ENCODE measurements at regions not wholly inside any gene's neighbourhood (a gene's known extent, or its start where the extent isn't known, plus 50 kb on each side); places are given as distances from the start of the nearest gene placed in this dataset.

- no peak for DNase-seq
These were observed 60.5 kb upstream of the CPXM2 start for GRCh38 chr10:123952099-123952498.

DNA sequence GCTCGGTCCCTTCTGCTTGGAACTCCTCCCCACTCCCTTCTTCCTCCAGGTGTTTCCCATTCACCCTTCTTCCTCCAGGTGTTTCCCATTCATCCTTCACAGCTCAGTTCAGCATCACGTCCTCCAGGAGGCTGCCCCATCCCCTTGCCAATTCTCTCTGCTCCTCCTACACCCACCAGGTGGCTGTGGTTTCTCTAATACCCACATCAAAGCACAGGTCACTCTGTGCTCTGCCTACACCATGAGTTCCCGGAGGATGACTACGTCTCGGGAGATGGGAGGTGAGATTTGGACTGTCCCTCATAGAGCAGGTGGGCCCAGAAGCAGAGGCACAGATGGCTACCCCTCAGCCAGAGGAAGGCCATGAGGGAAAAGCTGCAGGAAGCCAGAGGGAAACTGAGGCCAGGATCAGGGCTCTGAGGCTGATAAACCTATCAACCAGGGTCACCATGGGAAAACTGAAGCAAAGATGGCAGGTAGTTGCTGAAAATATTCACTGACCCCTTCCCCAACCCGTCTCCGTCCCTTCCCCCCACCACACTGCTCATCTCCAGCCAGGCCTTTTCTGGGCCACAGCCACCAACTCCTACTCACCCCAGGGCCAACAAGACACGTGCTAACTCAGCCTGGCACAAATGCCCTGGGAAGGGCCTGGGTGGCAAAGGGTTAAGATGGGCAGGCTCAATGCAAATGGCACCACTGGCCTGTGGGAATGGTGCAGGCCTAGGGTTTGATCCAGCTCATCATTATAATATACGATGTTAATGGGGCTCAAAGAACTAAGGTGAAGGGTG is 56.6 kb upstream of the CPXM2 start:
- TF ChIP-seq CTCF (IDR thresholded peaks at IDR 0.05) (no peak), EP300 (IDR thresholded peaks at IDR 0.05) (no peak), POLR2A (IDR thresholded peaks at IDR 0.05) (no peak)
- Histone ChIP-seq H3K4me3 (no peak overlapping the region), H3K27ac (no peak overlapping the region), H3K4me1 (ENCODE audit: insufficient read depth) (peaks cover 8% of the 10 kb centered on the region), H3K27me3 (no peaks in the 10 kb centered on the region), H3K9me3 (no peaks in the 10 kb centered on the region), H3K36me3 (no peaks in the 10 kb centered on the region)
- 70 to 74% (median 74%) methylated on average over 9 of the region's 9 CpGs for whole genome bisulfite sequencing, 3 donors
- DNase-seq = no peak
- intact Hi-C loops (cut with DNase I) = no loop called here

More at GRCh38 chr10:123952099-123952498, 60.5 kb upstream of the CPXM2 start:
- H3K4me3 ChIP-seq = no peak overlapping the region
- 80 to 84% (median 83%) methylated on average over 6 of the region's 6 CpGs for WGBS, 3 donors
- intact Hi-C loops (cut with DNase I) = no loop called here
- no peaks in the 10 kb centered on the region for H3K9me3 ChIP-seq
- no peaks in the 10 kb centered on the region for H3K36me3 ChIP-seq
- H3K27me3 ChIP-seq = no peaks in the 10 kb centered on the region
- TF ChIP-seq CTCF (IDR thresholded peaks at IDR 0.05) (no peak), EP300 (IDR thresholded peaks at IDR 0.05) (no peak), POLR2A (IDR thresholded peaks at IDR 0.05) (no peak)
- no peak overlapping the region for H3K27ac ChIP-seq
- no peaks in the 10 kb centered on the region for H3K4me1 ChIP-seq (ENCODE audit: insufficient read depth)

DNA sequence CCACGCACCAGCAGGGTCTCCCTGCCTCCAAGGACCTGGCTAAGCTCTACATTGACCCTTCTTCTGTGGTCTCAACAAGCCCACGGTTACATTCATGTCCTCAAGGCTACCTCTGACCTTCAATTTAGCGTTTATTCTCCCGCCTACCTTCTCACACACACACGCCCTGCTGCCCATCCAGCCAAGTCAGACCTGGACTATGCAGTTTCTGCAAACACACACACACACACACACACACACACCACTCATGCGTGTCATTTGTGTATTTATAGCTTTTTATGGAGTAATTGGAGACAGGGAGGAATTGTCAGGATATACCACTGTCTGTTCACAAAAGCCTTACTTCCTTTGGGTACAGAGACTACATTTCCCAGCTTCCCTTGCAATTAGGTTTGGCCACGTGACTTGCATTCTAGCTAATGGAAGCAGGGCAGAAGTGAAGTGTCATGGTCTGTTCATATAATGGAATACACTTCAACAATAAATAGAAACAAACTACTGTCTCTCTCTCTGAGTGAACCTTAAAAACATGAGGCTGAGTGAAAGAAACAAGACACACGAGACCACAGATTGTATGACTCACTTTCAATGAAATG is 53.8 kb upstream of the CPXM2 start:
- no peak for TF ChIP-seq CTCF (IDR thresholded peaks at IDR 0.05)
- TF ChIP-seq EP300 (IDR thresholded peaks at IDR 0.05) = no peak
- TF ChIP-seq POLR2A (IDR thresholded peaks at IDR 0.05) = no peak
- Histone ChIP-seq H3K27me3 (no peaks in the 10 kb centered on the region), H3K4me3 (no peak overlapping the region), H3K9me3 (no peaks in the 10 kb centered on the region), H3K4me1 (ENCODE audit: insufficient read depth) (peaks cover 8% of the 10 kb centered on the region), H3K36me3 (no peaks in the 10 kb centered on the region), H3K27ac (no peak overlapping the region)
- WGBS, 3 donors = 47 to 49% (median 47%) methylated on average over 8 of the region's 8 CpGs
- intact Hi-C loops (cut with DNase I) = no loop called here
- no peak for DNase-seq

DNA sequence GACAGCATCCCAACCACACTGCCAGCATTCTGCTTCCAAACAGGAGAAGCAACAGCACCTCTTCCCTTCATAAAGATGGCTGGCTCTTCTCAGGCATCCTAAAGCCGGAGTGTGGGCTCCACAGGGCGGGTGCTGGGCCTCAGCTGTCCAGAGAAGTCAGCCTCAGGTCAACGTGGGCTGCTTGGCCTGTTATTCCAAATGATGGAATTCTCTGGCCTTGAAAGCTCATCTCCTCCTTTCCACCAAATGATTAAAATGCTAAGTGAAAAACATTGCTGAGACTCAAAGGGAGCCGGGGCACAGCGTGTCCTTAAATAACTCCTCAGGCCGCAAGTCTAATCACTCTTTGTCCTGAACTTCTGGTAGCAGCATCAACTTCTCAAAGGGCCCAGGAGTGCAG is 53.1 kb upstream of the CPXM2 start:
- H3K27me3 ChIP-seq = no peaks in the 10 kb centered on the region
- intact Hi-C loops (cut with DNase I) = no loop called here
- no peak for TF ChIP-seq CTCF (IDR thresholded peaks at IDR 0.05)
- no peak for TF ChIP-seq POLR2A (IDR thresholded peaks at IDR 0.05)
- no peak for TF ChIP-seq EP300 (IDR thresholded peaks at IDR 0.05)
- H3K27ac ChIP-seq = no peak overlapping the region
- 3 to 8% (median 6%) methylated on average over 6 of the region's 6 CpGs for WGBS, 3 donors
- H3K4me1 ChIP-seq (ENCODE audit: insufficient read depth) = peaks cover 8% of the 10 kb centered on the region
- peak in 3 of 5 donors; percentile 17 to 60 (median 51) for DNase-seq
- H3K36me3 ChIP-seq = no peaks in the 10 kb centered on the region
- no peak overlapping the region for H3K4me3 ChIP-seq
- H3K9me3 ChIP-seq = no peaks in the 10 kb centered on the region
